NCI-H82 (cell line): ENCODE measurements at regions not wholly inside any gene's neighbourhood (a gene's known extent, or its start where the extent isn't known, plus 50 kb on each side); places are given as distances from the start of the nearest gene placed in this dataset.
A peak's percentile ranks its signal among the peaks of the same experiment; 100 is the strongest.
"Not testable (repeated sequence)": the region's sequence is repeated elsewhere in the genome, so short reads cannot be mapped to it uniquely, and the experiment has no call there.

Source experiments
- DNase-seq: peaks from one replicate; lab custom pipeline; 2025; lab: John Stamatoyannopoulos, UW

DNA sequence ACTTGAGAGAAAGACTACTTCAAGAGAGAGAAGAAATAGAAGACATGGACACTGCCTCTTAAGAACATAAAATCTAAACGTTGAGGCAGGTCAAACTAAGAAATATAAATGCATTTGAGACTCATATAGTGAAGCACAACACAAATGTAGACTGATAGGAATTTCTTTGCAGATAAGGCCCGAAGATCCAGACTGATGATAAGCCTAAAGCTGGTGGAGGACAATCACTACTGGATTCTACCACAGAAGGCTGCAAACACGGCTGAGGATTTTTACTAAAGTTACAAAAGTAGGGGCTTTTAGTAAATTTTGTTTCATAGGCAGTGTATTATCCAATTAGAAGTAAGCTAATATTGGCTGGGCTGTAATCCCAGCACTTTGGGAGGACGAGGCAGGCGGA lies 278.3 kb downstream of the RAP2B start:
- no peak for DNase-seq

DNA sequence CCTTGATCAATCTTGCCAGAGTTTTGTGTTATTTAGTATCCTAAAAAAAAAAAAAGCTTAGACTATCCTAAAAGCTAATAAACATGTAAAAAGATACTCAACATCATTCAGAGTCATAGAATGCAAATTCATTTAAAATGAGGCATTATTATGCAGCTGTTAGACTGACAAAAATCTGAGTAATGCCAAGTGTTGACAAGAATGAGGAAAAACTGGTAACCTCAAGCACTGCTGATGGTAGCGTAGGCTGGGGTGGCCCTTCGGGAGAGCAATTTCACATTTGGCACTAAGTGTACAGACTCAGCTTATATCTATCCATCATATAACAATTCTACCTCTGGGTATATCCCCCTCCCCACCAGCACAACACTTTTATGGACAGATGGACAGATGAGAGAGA lies 280.4 kb downstream of the RAP2B start:
- DNase-seq = no peak

DNA sequence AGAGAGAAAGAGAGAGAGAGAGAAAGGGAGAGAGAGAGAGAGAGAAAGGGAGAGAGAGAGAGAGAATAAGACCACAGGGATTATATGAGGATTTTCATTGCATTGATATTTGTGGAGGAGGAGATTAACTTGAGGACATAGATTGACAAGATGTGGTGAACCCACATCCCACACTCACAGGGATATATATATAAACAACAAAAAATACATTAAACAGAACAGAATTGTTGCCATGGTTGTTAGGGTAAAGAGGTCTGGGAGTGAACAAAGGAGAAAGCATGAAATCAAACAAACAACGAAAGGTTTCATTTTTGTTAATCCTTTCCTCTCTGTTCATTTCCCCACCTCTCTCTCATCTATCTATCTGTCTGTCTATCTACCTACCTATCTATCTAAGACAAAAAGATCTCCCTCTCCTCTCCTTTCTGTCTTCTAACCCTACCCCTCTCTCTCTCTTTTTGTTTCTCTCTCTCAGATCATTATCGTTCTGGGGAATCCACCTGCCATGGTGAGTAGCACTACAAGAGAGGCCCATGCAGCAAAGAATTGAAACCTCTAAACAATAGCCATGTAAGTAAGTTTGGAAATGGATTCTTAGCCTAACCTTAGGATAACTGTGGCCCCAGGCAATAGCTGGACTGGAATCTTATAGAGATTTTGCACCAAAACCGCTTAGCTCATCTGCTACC lies 280.9 kb downstream of the RAP2B start:
- DNase-seq = no peak

DNA sequence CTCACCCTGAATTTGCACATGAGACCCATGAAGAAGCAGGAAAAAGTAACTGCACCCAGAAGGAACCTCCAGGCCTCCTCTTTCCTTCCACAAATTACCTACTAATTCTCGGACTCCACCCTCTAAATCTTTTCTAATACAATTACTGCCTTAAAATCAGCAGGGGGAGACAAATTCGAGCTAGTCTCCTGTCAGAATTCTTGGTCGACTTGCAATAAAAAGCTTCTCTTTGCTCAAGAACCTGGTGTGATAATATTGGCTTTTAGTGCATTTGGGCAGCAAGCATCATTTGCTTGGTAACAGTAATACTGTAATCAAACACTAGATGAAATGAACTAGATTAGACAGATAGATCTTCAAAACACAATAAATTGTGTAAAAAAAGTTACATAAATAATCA lies 281.9 kb downstream of the RAP2B start:
- peak; percentile 13 for DNase-seq

DNA sequence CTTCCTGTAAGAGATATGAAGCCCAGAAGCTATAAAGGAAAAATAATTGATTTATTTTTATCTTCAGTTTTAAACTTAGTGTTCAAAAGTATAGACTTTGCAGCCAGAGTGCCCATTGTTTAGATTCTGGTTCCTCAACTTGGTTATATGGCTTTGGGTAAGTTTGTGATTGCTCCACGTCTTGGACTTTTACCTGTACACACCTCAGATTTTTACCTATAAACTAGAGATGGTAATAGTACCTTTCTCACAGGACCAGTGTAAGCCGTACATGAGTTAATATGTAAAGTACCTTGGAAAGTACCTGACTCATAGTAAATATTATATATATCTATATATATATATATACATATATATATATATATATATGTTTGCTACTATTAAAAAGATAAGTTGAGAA lies 283.8 kb downstream of the RAP2B start:
- DNase-seq = no peak

DNA sequence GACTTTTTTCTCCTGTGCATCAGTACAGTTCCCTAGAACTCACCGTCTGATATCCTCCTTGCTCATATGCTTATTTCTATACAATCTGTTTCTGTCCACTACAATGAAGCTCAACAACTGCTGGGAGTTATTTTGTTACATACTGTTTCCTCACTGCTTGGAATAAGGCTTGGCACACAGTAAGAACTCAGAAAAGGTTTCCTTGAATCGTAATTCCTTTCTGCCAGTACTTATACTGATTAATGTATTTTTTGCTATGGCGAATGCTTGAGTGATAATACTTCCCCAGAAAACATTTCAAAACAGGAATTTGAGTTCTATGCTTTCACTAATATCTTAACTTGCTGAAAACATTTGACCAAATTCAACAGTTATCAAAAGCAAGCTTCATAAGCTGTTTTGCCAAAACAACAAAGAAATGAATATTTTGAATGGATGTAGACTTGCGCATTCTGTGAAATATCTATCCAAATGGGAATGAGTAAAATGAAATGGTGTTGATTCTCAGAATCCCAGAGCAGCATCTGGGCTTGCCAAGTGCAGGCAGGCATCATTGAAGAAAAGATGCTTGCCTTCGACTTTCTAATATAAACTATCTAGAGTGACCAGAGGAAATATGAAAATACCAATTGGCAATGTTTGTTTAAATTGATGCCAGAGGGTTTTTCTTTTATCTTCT lies 286.3 kb downstream of the RAP2B start:
- DNase-seq = no peak

DNA sequence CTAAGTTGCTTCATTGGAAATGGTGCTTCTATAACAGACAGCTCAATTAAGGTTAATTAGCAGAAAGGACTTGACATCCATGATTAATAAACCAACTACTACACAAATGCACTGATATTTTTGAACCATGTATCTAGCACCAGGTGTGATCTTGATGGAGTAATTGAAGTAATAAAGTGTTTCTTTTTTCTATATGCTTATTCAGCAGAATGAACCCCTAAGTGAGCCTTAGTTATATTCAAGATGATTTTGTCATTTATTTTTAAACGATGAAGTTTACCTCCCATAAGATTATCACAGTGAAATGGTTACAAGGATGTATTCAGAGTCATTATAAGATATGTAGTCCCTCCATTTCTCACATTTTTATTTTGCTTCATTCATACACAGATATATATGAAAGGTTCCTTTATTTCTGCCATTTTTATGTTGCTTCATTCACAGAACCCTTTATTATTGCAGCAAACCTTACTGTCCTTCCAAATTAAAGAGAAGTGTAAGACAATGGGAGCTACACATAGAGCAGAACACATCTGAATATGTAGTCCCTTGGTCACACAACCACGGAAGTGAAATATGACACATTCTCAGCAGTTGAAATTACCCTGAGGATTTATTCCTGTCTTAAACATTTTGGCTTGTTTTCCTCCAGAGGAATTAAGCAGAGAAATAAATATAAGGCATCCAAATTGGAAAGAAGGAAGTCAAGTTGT lies 295.0 kb downstream of the RAP2B start:
- DNase-seq = no peak

DNA sequence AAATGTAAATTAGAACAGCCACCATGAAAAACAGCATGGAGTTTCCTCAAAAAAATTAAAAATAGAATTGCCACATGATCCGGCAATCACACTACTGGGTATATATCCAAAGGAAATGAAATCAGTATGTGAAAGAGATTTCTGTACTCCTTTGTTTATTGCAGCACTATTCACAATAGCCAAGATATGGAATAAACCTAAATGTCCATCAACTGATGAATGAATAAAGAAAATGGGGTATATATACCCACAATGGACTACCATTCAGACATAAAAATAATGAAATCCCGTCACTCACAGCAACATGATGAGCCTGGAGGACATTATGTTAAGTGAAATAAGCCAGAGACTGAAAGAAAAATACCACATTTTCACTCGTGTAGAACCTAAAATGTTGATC lies 296.9 kb downstream of the RAP2B start:
- DNase-seq = no peak

DNA sequence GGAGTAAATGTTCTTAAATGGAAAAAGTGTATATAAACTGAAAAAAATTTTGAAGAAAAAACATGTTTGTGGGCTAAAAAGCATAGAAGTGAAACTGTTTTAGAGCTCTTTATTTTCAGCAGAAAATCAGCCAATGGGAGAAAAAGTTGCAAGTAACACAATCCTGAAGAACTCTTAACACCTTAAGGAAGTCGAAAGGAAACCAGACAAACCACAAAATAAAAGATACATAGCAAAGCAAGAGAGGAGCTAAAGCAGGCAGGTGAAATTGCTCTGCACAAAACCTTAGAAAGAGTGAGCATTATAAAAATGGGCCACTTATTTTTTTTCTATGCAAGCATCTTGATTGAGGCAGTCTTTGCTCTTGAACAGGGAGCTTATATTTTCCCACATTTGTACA lies 300.5 kb downstream of the RAP2B start:
- no peak for DNase-seq

DNA sequence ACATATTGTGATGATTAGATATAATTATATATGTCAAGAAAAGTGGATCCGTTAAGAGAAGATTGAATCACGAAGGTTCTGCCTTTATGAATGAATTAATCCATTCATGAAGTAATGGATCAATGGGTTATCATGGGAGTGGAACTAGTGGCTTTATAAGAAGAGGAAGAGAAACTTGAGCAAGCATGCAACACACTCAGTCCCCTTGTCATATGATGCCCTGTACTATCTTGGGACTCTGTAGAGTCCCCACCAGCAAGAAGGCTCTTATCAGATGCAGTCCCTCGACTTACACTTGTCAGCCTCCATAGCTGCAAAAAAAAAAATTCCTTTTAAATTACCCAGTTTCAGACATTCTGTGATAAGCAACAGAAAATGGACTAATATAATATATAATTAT lies 301.9 kb downstream of the RAP2B start:
- DNase-seq = no peak

DNA sequence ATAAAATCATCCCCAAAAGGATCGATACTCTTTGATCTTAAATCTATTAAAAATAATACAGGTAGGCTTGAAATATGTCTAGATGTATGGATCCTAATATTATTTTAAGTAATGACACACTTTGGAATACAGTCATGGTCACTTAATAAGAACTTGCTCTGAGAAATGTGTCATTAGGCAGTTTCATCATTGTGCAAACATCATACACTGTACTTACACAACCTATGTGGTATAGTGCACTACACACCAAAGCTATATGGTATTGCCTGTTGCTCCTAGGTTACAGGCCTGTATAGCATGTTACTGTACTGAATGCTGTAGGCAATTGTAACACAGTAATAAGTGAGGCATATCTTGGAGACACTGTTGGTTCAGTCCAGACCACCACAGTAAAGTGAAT lies 307.1 kb downstream of the RAP2B start:
- DNase-seq = no peak

DNA sequence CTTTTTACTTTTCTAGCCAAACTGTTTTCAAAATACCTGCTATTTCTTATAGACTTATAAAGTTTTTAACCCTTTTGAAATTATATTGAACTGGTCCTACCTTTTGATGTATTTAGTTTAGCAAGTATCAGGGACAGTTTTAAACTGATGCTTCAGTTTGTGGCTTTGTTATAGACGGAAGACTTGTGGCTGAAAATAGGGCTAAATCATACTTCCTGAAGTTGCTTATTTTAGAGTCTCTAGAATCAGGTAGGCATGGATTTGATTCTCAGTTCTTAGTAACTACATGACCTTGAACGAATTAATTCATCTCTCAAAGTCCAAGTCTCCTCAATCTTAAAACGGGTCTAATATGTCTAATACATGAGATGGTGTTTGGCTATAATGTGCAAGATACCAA lies 322.8 kb downstream of the RAP2B start:
- DNase-seq = no peak

DNA sequence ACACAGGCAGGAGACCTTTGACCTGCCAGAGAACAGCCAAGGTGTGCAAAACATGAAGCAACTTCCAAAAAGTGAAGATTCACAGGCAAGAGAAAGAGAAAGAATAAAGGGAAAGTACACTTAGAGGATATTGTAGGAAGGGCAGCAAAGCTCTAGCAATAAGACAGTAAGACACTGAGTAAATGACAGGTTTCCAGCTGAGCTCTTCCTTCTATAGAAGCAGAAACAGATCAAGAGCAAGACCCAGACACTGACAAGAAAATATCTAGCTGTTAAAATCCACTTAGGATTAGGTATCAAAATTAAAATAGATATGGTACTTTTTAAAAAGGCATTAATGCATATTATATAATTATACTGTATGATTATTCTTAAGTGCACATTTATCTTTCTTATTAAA lies 333.4 kb downstream of the RAP2B start:
- no peak for DNase-seq

DNA sequence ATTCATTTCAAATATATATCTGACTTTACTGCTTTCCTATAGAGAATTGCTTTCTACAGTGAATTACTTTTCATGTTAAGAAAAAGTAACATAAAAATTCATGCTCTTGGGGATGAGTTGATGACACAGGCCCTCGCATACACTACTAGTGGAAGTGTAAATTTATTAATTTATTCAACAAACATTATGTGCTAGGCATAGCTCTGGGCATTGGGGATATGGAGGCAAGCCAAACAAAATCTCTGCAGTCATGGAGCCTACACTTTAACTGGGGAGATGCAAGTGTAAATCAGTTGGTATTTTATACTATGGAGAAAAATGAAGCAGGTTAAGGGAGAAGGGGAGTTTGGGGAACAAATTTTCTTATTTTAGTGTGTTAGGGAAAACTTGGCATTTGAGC lies 340.7 kb downstream of the RAP2B start:
- DNase-seq = no peak

DNA sequence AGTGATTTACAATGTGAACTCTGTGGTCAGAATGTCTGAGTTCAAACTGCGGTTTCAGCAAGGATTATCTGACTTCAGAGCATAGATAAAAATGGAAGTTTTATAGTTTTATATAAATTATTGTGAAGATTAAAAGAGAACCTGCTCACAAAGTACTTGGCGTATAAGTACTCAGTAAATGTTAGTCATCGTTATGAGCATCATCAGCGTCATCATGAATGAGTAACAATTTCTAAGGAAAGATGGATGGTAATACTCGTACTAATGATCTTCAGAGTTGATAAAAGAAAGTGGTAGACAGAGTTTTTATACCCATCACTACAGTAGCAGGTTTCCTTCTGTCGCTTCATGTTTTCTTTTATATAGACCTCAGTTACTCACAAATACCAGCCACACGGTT lies 341.8 kb downstream of the RAP2B start:
- no peak for DNase-seq

DNA sequence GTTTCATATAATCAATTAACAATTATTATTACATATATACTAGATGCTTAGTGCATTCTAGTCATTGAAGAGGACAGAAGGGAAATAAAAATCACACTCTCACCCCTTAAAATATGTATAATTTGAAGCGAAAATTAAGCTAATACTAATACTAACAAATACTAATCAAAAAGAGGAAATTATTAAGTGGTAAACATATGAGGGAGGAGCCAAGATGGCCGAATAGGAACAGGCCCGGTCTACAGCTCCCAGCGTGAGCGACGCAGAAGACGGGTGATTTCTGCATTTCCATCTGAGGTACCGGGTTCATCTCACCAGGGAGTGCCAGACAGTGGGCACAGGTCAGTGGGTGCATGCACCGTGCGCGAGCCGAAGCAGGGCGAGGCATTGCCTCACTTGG lies 344.2 kb downstream of the RAP2B start:
- not testable (repeated sequence) for DNase-seq

DNA sequence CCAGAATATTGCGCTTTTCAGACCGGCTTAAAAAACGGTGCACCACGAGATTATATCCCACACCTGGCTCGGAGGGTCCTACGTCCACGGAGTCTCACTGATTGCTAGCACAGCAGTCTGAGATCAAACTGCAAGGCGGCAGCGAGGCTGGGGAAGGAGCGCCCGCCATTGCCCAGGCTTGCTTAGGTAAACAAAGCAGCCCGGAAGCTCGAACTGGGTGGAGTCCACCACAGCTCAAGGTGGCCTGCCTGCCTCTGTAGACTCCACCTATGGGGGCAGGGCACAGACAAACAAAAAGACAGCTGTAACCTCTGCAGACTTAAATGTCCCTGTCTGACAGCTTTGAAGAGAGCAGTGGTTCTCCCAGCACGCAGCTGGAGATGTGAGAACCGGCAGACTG lies 344.7 kb downstream of the RAP2B start:
- not testable (repeated sequence) for DNase-seq

DNA sequence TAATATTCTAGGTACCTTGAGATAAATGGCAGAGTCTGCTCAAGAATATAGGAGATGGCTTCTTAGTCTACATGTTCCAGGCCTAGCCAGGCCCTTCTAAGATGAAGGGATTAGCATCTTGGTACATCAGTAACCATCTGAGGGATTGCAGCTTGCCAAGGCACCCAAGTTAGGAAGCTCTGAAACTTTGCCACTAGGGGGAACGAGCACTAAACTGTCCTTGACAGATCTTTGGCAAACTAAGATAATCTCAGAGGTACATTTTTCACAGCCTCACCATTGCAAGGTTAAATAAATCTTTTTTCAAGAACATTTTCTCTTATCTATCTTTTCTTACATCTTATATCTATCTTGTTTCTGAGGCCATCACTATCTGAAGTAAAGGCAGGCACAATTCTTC lies 351.2 kb downstream of the RAP2B start:
- DNase-seq = peak; percentile 67

DNA sequence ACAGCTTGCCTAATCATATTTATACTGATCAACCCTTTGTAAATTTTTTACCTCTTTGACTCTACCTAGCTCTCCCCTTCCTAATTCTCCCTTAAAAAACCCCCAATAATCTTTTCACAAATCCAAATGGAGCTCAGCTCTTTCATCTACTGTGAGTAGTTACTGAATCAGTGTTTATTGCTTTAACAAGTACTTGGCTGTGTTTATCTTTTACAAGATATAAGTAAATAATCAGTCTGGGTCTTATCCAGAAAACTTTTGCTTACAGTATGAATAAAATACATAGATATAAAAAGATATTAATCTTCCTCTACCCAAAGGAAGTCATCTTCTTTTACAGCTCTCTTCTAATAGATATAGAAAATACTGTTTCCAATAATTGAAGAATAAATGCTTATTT lies 366.4 kb downstream of the RAP2B start:
- DNase-seq = no peak

DNA sequence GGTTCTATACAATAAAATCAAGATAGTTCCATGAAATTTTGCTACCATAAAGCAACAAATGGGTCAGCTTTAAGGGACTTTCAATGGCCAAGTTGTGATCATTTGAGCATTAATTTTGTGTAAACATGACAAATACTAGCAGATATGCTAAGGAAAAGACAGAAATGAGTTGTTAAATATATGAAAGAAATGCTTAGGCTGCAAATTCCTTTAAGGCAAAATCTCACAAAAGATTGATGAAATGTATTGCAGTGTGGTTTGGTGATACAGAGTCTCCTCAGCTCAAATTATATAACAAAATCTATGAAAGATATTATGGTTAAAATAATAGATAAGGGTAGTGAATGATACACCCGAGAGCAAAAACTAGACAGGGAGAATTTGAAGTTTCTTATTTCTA lies 377.2 kb downstream of the RAP2B start:
- DNase-seq = no peak

DNA sequence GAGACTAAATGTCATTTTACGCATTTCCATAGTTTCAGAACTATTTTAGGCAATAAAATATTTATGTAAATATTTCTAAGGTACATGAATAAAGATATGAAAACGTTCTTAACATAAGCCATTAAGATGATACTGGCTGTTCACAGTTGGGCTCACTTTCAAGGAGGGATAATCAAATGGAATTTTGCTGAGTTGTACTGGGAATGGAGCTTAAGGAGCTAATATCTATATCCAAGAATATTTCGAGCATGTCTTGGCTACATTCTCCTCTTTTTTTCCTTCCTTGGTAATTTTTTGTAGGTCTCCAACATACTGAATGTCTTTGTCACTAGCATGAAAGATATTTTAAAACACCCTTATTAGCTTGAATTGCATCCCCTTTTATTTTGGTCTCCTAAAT lies 383.4 kb downstream of the RAP2B start:
- no peak for DNase-seq

DNA sequence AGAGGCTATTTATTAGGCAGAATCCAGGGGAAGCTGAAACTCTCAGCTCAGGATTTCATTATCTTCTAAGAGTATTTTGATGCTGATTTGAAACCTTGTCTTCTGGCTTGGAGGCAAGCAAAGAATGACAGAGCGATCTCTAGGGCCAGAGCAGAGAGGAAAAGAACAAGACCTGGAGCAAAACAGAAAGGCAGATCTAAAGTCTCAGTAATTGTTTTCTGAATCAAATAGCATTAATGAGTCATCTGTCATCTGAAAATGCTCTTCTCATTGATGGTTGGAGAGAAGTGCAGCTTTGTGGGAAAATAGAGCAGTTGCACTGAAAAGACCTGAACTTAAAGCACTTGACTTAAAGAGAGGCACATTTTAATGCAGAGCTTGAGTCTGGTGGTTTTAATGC lies 385.9 kb downstream of the RAP2B start:
- DNase-seq = no peak

DNA sequence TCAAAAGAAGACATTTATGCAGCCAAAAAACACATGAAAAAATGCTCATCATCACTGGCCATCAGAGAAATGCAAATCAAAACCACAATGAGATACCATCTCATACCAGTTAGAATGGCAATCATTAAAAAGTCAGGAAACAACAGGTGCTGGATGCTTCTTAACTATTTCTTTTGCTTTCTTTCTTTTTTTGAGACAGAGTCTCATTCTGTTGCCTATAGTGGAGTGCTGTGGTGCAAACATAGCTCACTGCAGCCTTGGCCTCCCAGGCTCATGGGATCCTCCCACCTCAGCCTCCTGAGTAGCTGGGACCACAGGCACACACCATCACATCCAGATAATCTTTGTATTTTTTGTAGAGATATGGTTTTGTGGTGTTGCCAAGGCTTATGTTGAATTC lies 387.7 kb downstream of the RAP2B start:
- not testable (repeated sequence) for DNase-seq
